Neuronal stem cell (in vitro differentiated cells): ENCODE measurements at regions not wholly inside any gene's neighbourhood (a gene's known extent, or its start where the extent isn't known, plus 50 kb on each side); places are given as distances from the start of the nearest gene placed in this dataset.

ENCODE experiments used
- DNase-seq: peaks from one replicate; pipeline ENCODE4 v3.0.0-alpha.2; 2013; ENCODE audit warnings: low spot score
- H2AFZ ChIP-seq: one replicate; pipeline ENCODE4 v1.6.1; 2013; ENCODE audit warnings: mild to moderate bottlenecking, low read length, inconsistent platforms
- H2AK5ac ChIP-seq: 2 replicates; pipeline ENCODE4 v1.6.1; 2013; ENCODE audit warnings: low read depth, mild to moderate bottlenecking, inconsistent platforms, low read length, moderate library complexity, mixed read lengths
- H2BK120ac ChIP-seq: 2 replicates; pipeline ENCODE4 v1.6.1; 2013; ENCODE audit warnings: low read depth, mild to moderate bottlenecking, inconsistent platforms, low read length, moderate library complexity, mixed read lengths
- H2BK12ac ChIP-seq: one replicate; pipeline ENCODE4 v1.6.1; 2013; ENCODE audit warnings: low read length, inconsistent platforms
- H2BK15ac ChIP-seq: 2 replicates; pipeline ENCODE4 v1.6.1; 2013; ENCODE audit warnings: mild to moderate bottlenecking, low read length, inconsistent platforms, mixed read lengths
- H2BK5ac ChIP-seq: one replicate; pipeline ENCODE4 v1.6.1; 2013; ENCODE audit warnings: inconsistent platforms, mild to moderate bottlenecking, low read length, moderate library complexity
- H3K14ac ChIP-seq: one replicate; pipeline ENCODE4 v1.6.1; 2013; ENCODE audit warnings: low read length, inconsistent platforms
- H3K18ac ChIP-seq: 2 replicates; pipeline ENCODE4 v1.6.1; 2013; ENCODE audit warnings: low read length, inconsistent platforms
- H3K23ac ChIP-seq: 2 replicates; pipeline ENCODE4 v1.6.1; 2013; ENCODE audit warnings: low read depth, mild to moderate bottlenecking, mixed read lengths, low read length, inconsistent platforms; ENCODE audit not compliant: poor library complexity
- H3K27ac ChIP-seq: replicated peaks from 3 replicates; pipeline ENCODE4 v1.5.1; 2013; ENCODE audit warnings: low read length, inconsistent platforms
- H3K27me3 ChIP-seq, 3 experiments: 2 replicates each; pipeline ENCODE4 v1.6.1; 2013; ENCODE audit warnings: low read length in 3 of 3, mild to moderate bottlenecking in 2 of 3, inconsistent platforms in 1 of 3, low read depth in 1 of 3, mixed read lengths in 1 of 3, moderate library complexity in 1 of 3; ENCODE audit not compliant: control insufficient read depth in 3 of 3, insufficient read depth in 3 of 3
- H3K36me3 ChIP-seq, 2 donors: replicated peaks in 1 of 2; 2 replicates each; pipeline ENCODE4 v1.6.1; 2013; ENCODE audit warnings: low read length in 2 of 2; ENCODE audit not compliant: control insufficient read depth in 2 of 2, insufficient read depth in 2 of 2
- H3K4ac ChIP-seq: 2 replicates; pipeline ENCODE4 v1.6.1; 2013; ENCODE audit warnings: inconsistent platforms, mild to moderate bottlenecking, low read length, moderate library complexity
- H3K4me1 ChIP-seq, 2 donors: 1 replicate in 1 of 2; 2 replicates in 1 of 2; pipeline ENCODE4 v1.6.1; 2013; ENCODE audit warnings: low read length in 2 of 2, low read depth in 1 of 2; ENCODE audit not compliant: control insufficient read depth in 2 of 2, insufficient read depth in 1 of 2
- H3K4me2 ChIP-seq: one replicate; pipeline ENCODE4 v1.6.1; 2013; ENCODE audit warnings: mild to moderate bottlenecking, low read length, inconsistent platforms; ENCODE audit not compliant: insufficient read depth, poor library complexity, severe bottlenecking
- H3K4me3 ChIP-seq, 2 donors: 2 replicates each; pipeline ENCODE4 v1.5.1; 2013; ENCODE audit warnings: low read length in 2 of 2, mild to moderate bottlenecking in 2 of 2, inconsistent platforms in 1 of 2, moderate library complexity in 1 of 2
- H3K79me1 ChIP-seq: one replicate; pipeline ENCODE4 v1.6.1; 2013; ENCODE audit warnings: low read depth, mild to moderate bottlenecking, inconsistent platforms, low read length, moderate library complexity
- H3K9ac ChIP-seq: one replicate; pipeline ENCODE4 v1.6.1; 2013; ENCODE audit warnings: mild to moderate bottlenecking, low read depth, low read length, inconsistent platforms; ENCODE audit not compliant: poor library complexity
- H3K9me3 ChIP-seq, 2 donors: replicated peaks in 1 of 2; 2 replicates each; pipeline versions ENCODE3 to v1.6.1; 2013; ENCODE audit warnings: low read length in 2 of 2, mild to moderate bottlenecking in 2 of 2, inconsistent platforms in 1 of 2, low read depth in 1 of 2, mixed read lengths in 1 of 2, moderate library complexity in 1 of 2; ENCODE audit not compliant: control insufficient read depth in 2 of 2, insufficient read depth in 1 of 2
- H4K8ac ChIP-seq: one replicate; pipeline ENCODE4 v1.6.1; 2013; ENCODE audit warnings: low read depth, mild to moderate bottlenecking, inconsistent platforms, low read length, moderate library complexity
- H4K91ac ChIP-seq: one replicate; pipeline ENCODE4 v1.6.1; 2013; ENCODE audit warnings: low read length, low read depth, mild to moderate bottlenecking, inconsistent platforms; ENCODE audit not compliant: poor library complexity
- WGBS, 2 donors: extraction: QIAGEN DNeasy Blood & Tissue Kit; methylation state at CpG; one replicate each; pipeline ENCODE4 v1.1.7; 2013; ENCODE audit warnings: missing lambda C conversion rate in 2 of 2, mixed read lengths in 1 of 2; ENCODE audit not compliant: insufficient read length in 2 of 2, insufficient replicate concordance in 1 of 2; ENCODE audit errors: extremely low coverage in 2 of 2; 5-methylcytosine and 5-hydroxymethylcytosine counted together

- Histone ChIP-seq H2AFZ (no peak overlapping the region), H3K27ac (no peak overlapping the region), H3K79me1 (no peaks in the 10 kb centered on the region), H3K4me1 (peaks cover 2 to 4% of the 10 kb centered on the region in 2 donors), H2BK15ac (no peak overlapping the region), H3K4me3 (no peak overlapping the region), H4K91ac (no peak overlapping the region), H4K8ac (no peak overlapping the region), H2BK120ac (no peak overlapping the region), H3K9ac (no peak overlapping the region), H3K9me3 (peaks cover 0 to 5% of the 10 kb centered on the region in 2 donors), H3K4ac (no peak overlapping the region), H2BK12ac (no peak overlapping the region), H3K36me3 (no peaks in the 10 kb centered on the region), H3K27me3 (no peaks in the 10 kb centered on the region), H2AK5ac (no peak overlapping the region), H3K14ac (no peak overlapping the region), H3K4me2 (no peak overlapping the region), H3K18ac (no peak overlapping the region), H2BK5ac (no peak overlapping the region), H3K23ac (no peak overlapping the region)
- no peak for DNase-seq
Observed at GRCh38 chr5:108562205-108562454, 180.2 kb upstream of the FBXL17 start.

GRCh38 chr5:108561416-108562204, 179.7 kb upstream of the FBXL17 start:
- H3K4ac ChIP-seq, result no peak overlapping the region
- H3K4me3 ChIP-seq, result no peak overlapping the region
- no peak overlapping the region for H3K14ac ChIP-seq
- H3K9me3 ChIP-seq, result peaks cover 0 to 5% of the 10 kb centered on the region in 2 donors
- H4K8ac ChIP-seq, result no peak overlapping the region
- H3K36me3 ChIP-seq, result no peaks in the 10 kb centered on the region
- DNase-seq, result no peak
- H3K18ac ChIP-seq, result no peak overlapping the region
- H2BK120ac ChIP-seq, result no peak overlapping the region
- no peak overlapping the region for H3K4me2 ChIP-seq
- no peak overlapping the region for H4K91ac ChIP-seq
- H2AFZ ChIP-seq, result peak overlapping the region; percentile 54
- no peak overlapping the region for H3K9ac ChIP-seq
- peaks cover 2 to 4% of the 10 kb centered on the region in 2 donors for H3K4me1 ChIP-seq
- no peak overlapping the region for H2AK5ac ChIP-seq
- H3K27ac ChIP-seq, result no peak overlapping the region
- no peak overlapping the region for H2BK15ac ChIP-seq
- no CpG with 5 or more reads among the region's 2 CpGs for WGBS, 2 donors
- H3K23ac ChIP-seq, result no peak overlapping the region
- no peaks in the 10 kb centered on the region for H3K27me3 ChIP-seq
- H3K79me1 ChIP-seq, result no peaks in the 10 kb centered on the region
- H2BK12ac ChIP-seq, result no peak overlapping the region
- no peak overlapping the region for H2BK5ac ChIP-seq

DNA sequence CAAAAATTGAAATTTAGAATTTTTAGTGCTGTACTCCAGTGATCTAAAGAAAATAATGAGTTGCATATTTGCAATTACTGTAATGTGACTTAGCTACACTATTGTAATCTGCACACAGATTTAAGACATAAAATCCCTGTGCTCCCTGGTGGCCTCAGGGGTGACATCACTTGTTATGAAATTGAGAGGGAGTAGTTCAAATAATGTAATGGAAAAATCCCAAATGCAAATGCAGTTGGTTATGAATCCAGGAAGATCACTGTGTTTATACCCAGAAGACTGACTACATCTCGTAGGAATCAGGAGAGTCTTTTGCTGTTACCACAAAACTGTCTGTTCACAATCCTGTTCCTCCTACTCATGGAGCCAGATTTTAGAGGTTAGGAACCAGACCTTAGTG, 178.7 kb upstream of the FBXL17 start:
- H2AK5ac ChIP-seq, result no peak overlapping the region
- no peak overlapping the region for H3K4me3 ChIP-seq
- no peak for DNase-seq
- H3K36me3 ChIP-seq, result no peaks in the 10 kb centered on the region
- no CpG with 5 or more reads among the region's 1 CpG for WGBS, 2 donors
- no peak overlapping the region for H3K14ac ChIP-seq
- no peaks in the 10 kb centered on the region for H3K27me3 ChIP-seq
- no peak overlapping the region for H3K27ac ChIP-seq
- H3K79me1 ChIP-seq, result no peaks in the 10 kb centered on the region
- no peak overlapping the region for H3K18ac ChIP-seq
- no peak overlapping the region for H3K23ac ChIP-seq
- H2BK15ac ChIP-seq, result no peak overlapping the region
- H3K9ac ChIP-seq, result no peak overlapping the region
- no peak overlapping the region for H3K4me2 ChIP-seq
- no peak overlapping the region for H4K91ac ChIP-seq
- no peak overlapping the region for H2BK5ac ChIP-seq
- H3K4me1 ChIP-seq, result peaks cover 2 to 4% of the 10 kb centered on the region in 2 donors
- no peak overlapping the region for H4K8ac ChIP-seq
- no peak overlapping the region for H2AFZ ChIP-seq
- H3K9me3 ChIP-seq, result peaks cover 0 to 5% of the 10 kb centered on the region in 2 donors
- H2BK12ac ChIP-seq, result no peak overlapping the region
- no peak overlapping the region for H3K4ac ChIP-seq
- no peak overlapping the region for H2BK120ac ChIP-seq

DNA sequence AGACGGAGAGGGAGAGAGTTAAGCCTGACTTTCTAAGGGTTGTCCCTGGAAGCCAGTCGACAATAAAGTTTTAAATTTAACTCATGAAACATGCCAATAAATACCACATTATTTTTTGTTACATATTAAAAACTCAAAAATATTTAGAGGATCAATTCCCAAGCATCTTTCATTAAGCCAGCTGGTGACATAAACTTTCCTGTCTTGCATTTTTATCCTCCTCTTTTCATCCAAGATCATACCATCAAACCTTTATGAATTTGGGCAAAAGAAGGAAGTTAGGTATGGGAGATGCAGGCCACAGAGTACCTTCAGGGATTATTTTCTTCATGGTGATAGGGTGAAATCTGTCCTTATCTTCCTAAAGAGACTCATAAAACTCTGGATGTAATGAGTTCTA, 178.3 kb upstream of the FBXL17 start:
- no peaks in the 10 kb centered on the region for H3K79me1 ChIP-seq
- no peaks in the 10 kb centered on the region for H3K36me3 ChIP-seq
- H2AK5ac ChIP-seq, result no peak overlapping the region
- H3K4ac ChIP-seq, result no peak overlapping the region
- DNase-seq, result no peak
- H2BK12ac ChIP-seq, result no peak overlapping the region
- no peak overlapping the region for H3K23ac ChIP-seq
- no peak overlapping the region for H3K9ac ChIP-seq
- no peak overlapping the region for H3K14ac ChIP-seq
- peaks cover 0 to 5% of the 10 kb centered on the region in 2 donors for H3K9me3 ChIP-seq
- no peak overlapping the region for H2AFZ ChIP-seq
- H2BK120ac ChIP-seq, result no peak overlapping the region
- no peak overlapping the region for H3K4me2 ChIP-seq
- H3K4me3 ChIP-seq, result no peak overlapping the region
- H2BK15ac ChIP-seq, result no peak overlapping the region
- H3K18ac ChIP-seq, result no peak overlapping the region
- H3K4me1 ChIP-seq, result peaks cover 2 to 4% of the 10 kb centered on the region in 2 donors
- WGBS, 2 donors, result no CpG with 5 or more reads among the region's 2 CpGs
- no peak overlapping the region for H2BK5ac ChIP-seq
- H4K8ac ChIP-seq, result no peak overlapping the region
- H4K91ac ChIP-seq, result no peak overlapping the region
- H3K27ac ChIP-seq, result no peak overlapping the region
- no peaks in the 10 kb centered on the region for H3K27me3 ChIP-seq
